Gastroesophageal sphincter (tissue), 3 donors: ENCODE measurements at regions not wholly inside any gene's neighbourhood (a gene's known extent, or its start where the extent isn't known, plus 50 kb on each side); places are given as distances from the start of the nearest gene placed in this dataset.

Source experiments
- CTCF ChIP-seq, 4 experiments: fragments of 200-600 bp in 2 of 4; fragments of 450-650 bp in 2 of 4; sonication (generic) in 1 of 4; IDR thresholded peaks; one replicate each; pipeline ENCODE4 v1.5.1; 2017 to 2019; ENCODE audit warnings: antibody characterized with exemption in 4 of 4, mild to moderate bottlenecking in 2 of 4, moderate library complexity in 2 of 4
- POLR2AphosphoS5 ChIP-seq: sonication (generic); formaldehyde crosslinking; IDR thresholded peaks from one replicate; pipeline ENCODE4 v1.6.1; 2017; ENCODE audit warnings: antibody characterized with exemption

GRCh38 chr6:66825539-66825938 is 1118.5 kb upstream of the EYS start:
- TF ChIP-seq CTCF (IDR thresholded peaks at IDR 0.05): no peak
- no peak for TF ChIP-seq POLR2AphosphoS5
